HK-2 (cell line): ENCODE measurements at regions not wholly inside any gene's neighbourhood (a gene's known extent, or its start where the extent isn't known, plus 50 kb on each side); places are given as distances from the start of the nearest gene placed in this dataset.
A peak's percentile ranks its signal among the peaks of the same experiment; 100 is the strongest.
"Not testable (repeated sequence)": the region's sequence is repeated elsewhere in the genome, so short reads cannot be mapped to it uniquely, and the experiment has no call there.

Source experiments
- DNase-seq: peaks from one replicate; pipeline ENCODE4 v3.0.0-alpha.2; 2018; ENCODE audit not compliant: unreplicated experiment

GRCh38 chr3:127418560-127419147 is 130.8 kb upstream of the PRR20G start:
- no peak for DNase-seq

GRCh38 chr3:127417709-127418559 is 130.1 kb upstream of the PRR20G start:
- no peak for DNase-seq

GRCh38 chr3:127413871-127414270 is 126.0 kb upstream of the PRR20G start:
- DNase-seq: no peak

- no peak for DNase-seq
These were observed 125.5 kb upstream of the PRR20G start for GRCh38 chr3:127413318-127413673.

- no peak for DNase-seq
These were observed 124.9 kb upstream of the PRR20G start for GRCh38 chr3:127412578-127413317.

- not testable (repeated sequence) for DNase-seq
These were observed 124.0 kb upstream of the PRR20G start for GRCh38 chr3:127411875-127412274.

- no peak for DNase-seq
These were observed 123.4 kb upstream of the PRR20G start for GRCh38 chr3:127411083-127411727.

- DNase-seq: no peak
These were observed 122.8 kb upstream of the PRR20G start for GRCh38 chr3:127410678-127411077.

- no peak for DNase-seq
These were observed 122.3 kb upstream of the PRR20G start for GRCh38 chr3:127410137-127410488.

GRCh38 chr3:127409421-127410136 is 121.7 kb upstream of the PRR20G start:
- DNase-seq: no peak

GRCh38 chr3:127408684-127409420 is 121.0 kb upstream of the PRR20G start:
- no peak for DNase-seq

- DNase-seq: no peak
These were observed 120.3 kb upstream of the PRR20G start for GRCh38 chr3:127408022-127408683.

- no peak for DNase-seq
These were observed 119.4 kb upstream of the PRR20G start for GRCh38 chr3:127407026-127407939.

- DNase-seq: peak; percentile 47
These were observed 118.6 kb upstream of the PRR20G start for GRCh38 chr3:127406309-127407025.

GRCh38 chr3:127405791-127406190 is 117.9 kb upstream of the PRR20G start:
- DNase-seq: no peak

- no peak for DNase-seq
These were observed 117.3 kb upstream of the PRR20G start for GRCh38 chr3:127405010-127405598.

GRCh38 chr3:127404221-127405009 is 116.6 kb upstream of the PRR20G start:
- no peak for DNase-seq
